ENCODE measurements at regions not wholly inside any gene's neighbourhood (a gene's known extent, or its start where the extent isn't known, plus 50 kb on each side); places are given as distances from the start of the nearest gene placed in this dataset.

- Mint-ChIP-seq H3K9me3 (ENCODE audit: insufficient read depth) (no peaks in the 10 kb centered on the region), H3K4me1 (no peaks in the 10 kb centered on the region), H3K4me3 (no peak overlapping the region), H3K27me3 (peaks cover 13% of the 10 kb centered on the region), H3K27ac (no peak overlapping the region)
- TF ChIP-seq, protein P1, sequence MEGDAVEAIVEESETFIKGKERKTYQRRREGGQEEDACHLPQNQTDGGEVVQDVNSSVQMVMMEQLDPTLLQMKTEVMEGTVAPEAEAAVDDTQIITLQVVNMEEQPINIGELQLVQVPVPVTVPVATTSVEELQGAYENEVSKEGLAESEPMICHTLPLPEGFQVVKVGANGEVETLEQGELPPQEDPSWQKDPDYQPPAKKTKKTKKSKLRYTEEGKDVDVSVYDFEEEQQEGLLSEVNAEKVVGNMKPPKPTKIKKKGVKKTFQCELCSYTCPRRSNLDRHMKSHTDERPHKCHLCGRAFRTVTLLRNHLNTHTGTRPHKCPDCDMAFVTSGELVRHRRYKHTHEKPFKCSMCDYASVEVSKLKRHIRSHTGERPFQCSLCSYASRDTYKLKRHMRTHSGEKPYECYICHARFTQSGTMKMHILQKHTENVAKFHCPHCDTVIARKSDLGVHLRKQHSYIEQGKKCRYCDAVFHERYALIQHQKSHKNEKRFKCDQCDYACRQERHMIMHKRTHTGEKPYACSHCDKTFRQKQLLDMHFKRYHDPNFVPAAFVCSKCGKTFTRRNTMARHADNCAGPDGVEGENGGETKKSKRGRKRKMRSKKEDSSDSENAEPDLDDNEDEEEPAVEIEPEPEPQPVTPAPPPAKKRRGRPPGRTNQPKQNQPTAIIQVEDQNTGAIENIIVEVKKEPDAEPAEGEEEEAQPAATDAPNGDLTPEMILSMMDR (IDR thresholded peaks at IDR 0.05): no peak
- no peak for TF ChIP-seq EZH2 (IDR thresholded peaks at IDR 0.05; ENCODE audit: borderline replicate concordance, insufficient read depth, low read depth, low read length, poor library complexity, severe bottlenecking)
- Histone ChIP-seq H3K36me3 (replicated peaks in 1 of 2; ENCODE audit: control extremely low read depth in 1 of 2, control insufficient read depth in 1 of 2, extremely low read depth in 1 of 2, insufficient read depth in 2 of 2, low read length in 1 of 2) (no peaks in the 10 kb centered on the region), H2AFZ (ENCODE audit: insufficient read depth, low read depth, low read length, poor library complexity, severe bottlenecking) (no peak overlapping the region), H3K4me1 (ENCODE audit: control insufficient read depth in 2 of 2, insufficient read depth in 2 of 2, low read length in 2 of 2) (no peaks in the 10 kb centered on the region), H3K9ac (ENCODE audit: low read length) (no peak overlapping the region), H3K79me2 (ENCODE audit: control insufficient read depth, insufficient read depth, low read length) (no peaks in the 10 kb centered on the region), H4K20me1 (ENCODE audit: control insufficient read depth, insufficient read depth, low read length, poor library complexity, severe bottlenecking) (no peaks in the 10 kb centered on the region), H3K27ac (ENCODE audit: low read length in 2 of 2) (no peak overlapping the region), H3K4me3 (ENCODE audit: control extremely low read depth in 1 of 5, extremely low read depth in 1 of 5, insufficient read depth in 1 of 5, low read depth in 2 of 5, low read length in 4 of 5) (no peak overlapping the region), H3K9me3 (ENCODE audit: control extremely low read depth in 1 of 3, control insufficient read depth in 2 of 3, insufficient read depth in 1 of 3, low read length in 2 of 3) (peaks cover 0 to 18% (median 0%) of the 10 kb centered on the region in 3 donors), H3K4me2 (replicated peaks; ENCODE audit: low read depth, low read length, poor library complexity, severe bottlenecking) (no peak overlapping the region), H3K27me3 (replicated peaks in 1 of 4; ENCODE audit: control extremely low read depth in 1 of 4, control insufficient read depth in 3 of 4, insufficient read depth in 4 of 4, low read length in 3 of 4) (peaks cover 0 to 4% (median 0%) of the 10 kb centered on the region in 4 experiments)
- ATAC-seq (ENCODE audit: low read depth): no peak
- no peak for DNase-seq
- 91% methylated on average over 12 of the region's 12 CpGs for WGBS (ENCODE audit: insufficient coverage)
- intact Hi-C loops (cut with micrococcal nuclease): no loop called here
- CTCF ChIA-PET: no interaction called here
- POLR2A ChIA-PET: no interaction called here
Measured at GRCh38 chr22:47883757-47884156, 1121.3 kb downstream of the TBC1D22A start.

- POLR2A ChIA-PET: no interaction called here
- Histone ChIP-seq H3K79me2 (ENCODE audit: control insufficient read depth, insufficient read depth, low read length) (no peaks in the 10 kb centered on the region), H3K9me3 (ENCODE audit: control extremely low read depth in 1 of 3, control insufficient read depth in 2 of 3, insufficient read depth in 1 of 3, low read length in 2 of 3) (peaks cover 0 to 9% (median 0%) of the 10 kb centered on the region in 3 donors), H3K4me3 (ENCODE audit: control extremely low read depth in 1 of 5, extremely low read depth in 1 of 5, insufficient read depth in 1 of 5, low read depth in 2 of 5, low read length in 4 of 5) (no peak overlapping the region), H3K27ac (ENCODE audit: low read length in 2 of 2) (no peak overlapping the region), H3K4me2 (replicated peaks; ENCODE audit: low read depth, low read length, poor library complexity, severe bottlenecking) (no peak overlapping the region), H3K9ac (ENCODE audit: low read length) (no peak overlapping the region), H3K4me1 (ENCODE audit: control insufficient read depth in 2 of 2, insufficient read depth in 2 of 2, low read length in 2 of 2) (no peaks in the 10 kb centered on the region), H2AFZ (ENCODE audit: insufficient read depth, low read depth, low read length, poor library complexity, severe bottlenecking) (no peak overlapping the region), H3K36me3 (replicated peaks in 1 of 2; ENCODE audit: control extremely low read depth in 1 of 2, control insufficient read depth in 1 of 2, extremely low read depth in 1 of 2, insufficient read depth in 2 of 2, low read length in 1 of 2) (no peaks in the 10 kb centered on the region), H3K27me3 (replicated peaks in 1 of 4; ENCODE audit: control extremely low read depth in 1 of 4, control insufficient read depth in 3 of 4, insufficient read depth in 4 of 4, low read length in 3 of 4) (peaks cover 0 to 5% (median 0%) of the 10 kb centered on the region in 4 experiments), H4K20me1 (ENCODE audit: control insufficient read depth, insufficient read depth, low read length, poor library complexity, severe bottlenecking) (no peaks in the 10 kb centered on the region)
- Mint-ChIP-seq H3K4me3 (no peak overlapping the region), H3K4me1 (no peaks in the 10 kb centered on the region), H3K27ac (no peak overlapping the region), H3K9me3 (ENCODE audit: insufficient read depth) (no peaks in the 10 kb centered on the region), H3K27me3 (peaks cover 24% of the 10 kb centered on the region)
- no peak for ATAC-seq (ENCODE audit: low read depth)
- CTCF ChIA-PET: no interaction called here
- intact Hi-C loops (cut with micrococcal nuclease): no loop called here
- no peak for DNase-seq
- WGBS (ENCODE audit: insufficient coverage): 86% methylated on average over 2 of the region's 2 CpGs
- TF ChIP-seq EZH2 (IDR thresholded peaks at IDR 0.05; ENCODE audit: borderline replicate concordance, insufficient read depth, low read depth, low read length, poor library complexity, severe bottlenecking): no peak
- TF ChIP-seq, protein P1 (IDR thresholded peaks at IDR 0.05): no peak
Measured at GRCh38 chr22:47879346-47879745, 1116.9 kb downstream of the TBC1D22A start.
